Right ventricle myocardium inferior (tissue), 1 donor: ENCODE measurements at regions not wholly inside any gene's neighbourhood (a gene's known extent, or its start where the extent isn't known, plus 50 kb on each side); places are given as distances from the start of the nearest gene placed in this dataset.

ENCODE experiments used
- ATAC-seq: fragments of 200-7000 bp; cut with Tn5 transposase; one replicate; pipeline ENCODE4 v1.9.1; 2020; ENCODE audit warnings: mild to moderate bottlenecking, moderate library complexity
- DNase-seq: peaks from one replicate; pipeline ENCODE4 v3.0.0; 2021; ENCODE audit errors: missing footprints
- intact Hi-C: fragments of 100-400 bp; cut with DNase I; formaldehyde crosslinking; loops from one replicate; pipeline ENCODE4 v1.11.0; 2022
- donor health status: DM: no; HTN: yes; CAD: no; lungs with severe emphysema.

DNA sequence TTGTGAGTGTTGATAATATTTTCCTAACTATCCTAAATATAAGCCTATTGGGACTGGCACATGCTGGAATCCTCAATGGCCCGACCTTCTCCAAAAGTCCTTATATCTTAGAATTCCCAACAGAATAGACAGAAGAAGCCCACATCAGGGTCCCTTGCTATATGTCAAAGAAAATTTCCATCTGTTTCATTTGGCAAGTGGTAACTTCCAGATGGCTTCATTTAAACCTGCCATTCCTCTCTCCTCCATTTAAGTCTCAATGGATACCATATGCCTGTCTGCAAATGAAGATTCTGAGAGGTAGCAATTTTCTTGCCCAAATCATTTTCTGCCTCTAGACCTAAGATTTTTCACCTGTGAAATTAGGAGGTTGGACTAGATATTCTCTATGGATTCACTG lies 73.1 kb upstream of the KCNA4 start:
- intact Hi-C loops, result no loop called here
- no peak for ATAC-seq
- DNase-seq, result no peak

GRCh38 chr11:30091246-30091645 lies 74.4 kb upstream of the KCNA4 start:
- DNase-seq (no peak), ATAC-seq (no peak)
- intact Hi-C loops, result no loop called here

DNA sequence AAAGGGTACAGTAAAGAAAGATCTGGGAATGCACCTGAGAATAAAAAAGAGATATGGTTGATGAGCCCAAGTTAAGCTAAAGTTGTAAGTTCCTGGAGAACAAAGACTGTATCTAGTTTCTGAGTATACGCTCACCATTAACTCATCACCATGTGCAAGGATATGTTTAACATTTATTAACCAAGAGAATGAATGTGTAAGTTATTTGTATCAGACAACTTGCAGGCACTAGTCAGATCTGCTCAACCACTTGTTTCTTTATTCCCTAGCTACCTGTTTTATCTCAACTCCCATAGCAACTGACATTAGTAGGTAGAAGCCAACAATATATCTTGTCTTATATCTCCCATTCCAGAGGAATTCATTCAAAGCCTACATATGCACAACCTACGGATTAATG lies 74.9 kb upstream of the KCNA4 start:
- DNase-seq (no peak), ATAC-seq (no peak)
- intact Hi-C loops, result no loop called here

DNA sequence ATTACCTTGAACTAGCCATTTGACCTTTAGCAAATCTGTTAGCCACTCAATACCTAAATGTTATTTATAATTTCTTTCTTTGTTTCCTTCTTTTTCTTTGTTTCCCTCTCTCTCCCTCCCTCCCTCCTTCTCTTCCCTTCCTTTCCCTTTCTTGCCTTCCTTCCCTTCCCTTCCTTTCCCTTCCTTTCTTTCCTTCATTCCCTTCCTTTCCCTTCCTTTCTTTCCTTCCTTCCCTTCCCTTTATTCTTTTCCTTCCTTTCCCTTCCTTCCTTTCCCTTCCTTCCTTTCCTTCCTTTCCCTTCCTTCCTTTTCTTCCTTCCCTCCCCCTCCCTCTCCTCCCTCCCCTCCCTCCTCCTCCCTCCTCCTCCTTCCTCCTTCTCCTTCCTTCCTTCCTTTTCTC lies 75.7 kb upstream of the KCNA4 start:
- no peak for DNase-seq
- intact Hi-C loops, result no loop called here
- no peak for ATAC-seq

DNA sequence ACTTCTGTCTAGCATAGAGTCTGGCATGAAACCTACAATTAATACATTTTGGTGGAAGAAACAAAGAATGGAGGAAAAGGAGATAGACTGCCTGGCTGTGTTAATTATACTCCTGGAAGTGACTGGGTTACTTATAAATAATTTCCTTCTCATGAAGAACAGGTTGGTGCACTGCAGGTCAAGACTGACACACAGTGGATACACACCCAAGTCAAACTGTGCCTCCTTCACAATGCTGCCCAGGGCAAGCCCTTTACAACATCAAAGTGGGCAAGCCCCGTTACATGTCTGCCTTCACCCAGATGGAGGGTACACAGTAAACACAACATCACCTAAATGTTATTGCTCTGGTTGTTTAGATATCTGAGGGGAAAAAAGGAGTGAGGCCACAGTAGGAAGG lies 83.7 kb upstream of the KCNA4 start:
- DNase-seq (no peak), ATAC-seq (no peak)
- intact Hi-C loops, result no loop called here

GRCh38 chr11:30106222-30107181 lies 89.7 kb upstream of the KCNA4 start:
- intact Hi-C loops, result no loop called here
- DNase-seq, result no peak
- no peak for ATAC-seq

- ATAC-seq (peak; percentile 44), DNase-seq (no peak)
- intact Hi-C loops, result no loop called here
These were observed 91.1 kb upstream of the KCNA4 start for GRCh38 chr11:30107899-30108298.

DNA sequence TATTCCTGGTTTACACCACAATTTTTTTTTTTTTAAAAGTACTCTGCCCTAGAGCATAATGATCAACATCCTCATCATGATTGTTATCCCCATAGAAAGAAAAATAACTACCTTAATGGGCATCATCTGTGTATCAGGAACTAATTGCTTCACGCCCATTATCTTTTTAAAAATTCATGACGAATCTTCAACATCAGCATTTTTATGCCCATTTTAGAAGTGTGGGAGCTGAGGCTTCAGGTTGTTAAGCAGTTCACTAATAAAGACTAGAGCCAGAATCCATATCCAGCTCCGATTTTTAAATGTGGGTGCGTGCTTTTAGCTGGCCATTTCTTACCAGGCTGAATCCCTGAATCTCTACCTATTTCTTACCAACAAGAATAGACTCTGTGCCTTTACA lies 92.9 kb upstream of the KCNA4 start:
- intact Hi-C loops, result no loop called here
- ATAC-seq, result no peak
- DNase-seq, result no peak

- ATAC-seq, result no peak
- intact Hi-C loops, result no loop called here
- DNase-seq, result no peak
These were observed 93.9 kb upstream of the KCNA4 start for GRCh38 chr11:30110691-30111090.

DNA sequence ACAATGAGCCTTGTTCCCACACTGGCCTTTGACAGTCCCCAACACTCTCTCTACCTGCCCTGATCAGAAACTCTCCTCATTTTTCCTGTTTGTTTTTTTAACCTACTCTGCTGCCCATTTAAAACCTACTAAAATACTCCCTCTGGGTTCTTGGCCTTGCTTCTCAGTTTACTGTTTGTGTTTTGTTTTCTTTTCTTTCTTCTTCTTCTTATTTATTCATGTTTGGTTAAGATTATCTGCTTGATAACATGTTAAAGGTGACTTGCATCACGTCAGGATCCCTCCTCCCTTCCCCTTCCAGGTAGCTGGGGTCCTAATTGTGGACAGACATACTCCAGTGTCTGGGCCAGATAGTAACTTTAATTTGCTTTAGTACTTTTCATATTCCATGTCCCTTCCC lies 95.0 kb upstream of the KCNA4 start:
- DNase-seq, result no peak
- intact Hi-C loops, result no loop called here
- no peak for ATAC-seq

DNA sequence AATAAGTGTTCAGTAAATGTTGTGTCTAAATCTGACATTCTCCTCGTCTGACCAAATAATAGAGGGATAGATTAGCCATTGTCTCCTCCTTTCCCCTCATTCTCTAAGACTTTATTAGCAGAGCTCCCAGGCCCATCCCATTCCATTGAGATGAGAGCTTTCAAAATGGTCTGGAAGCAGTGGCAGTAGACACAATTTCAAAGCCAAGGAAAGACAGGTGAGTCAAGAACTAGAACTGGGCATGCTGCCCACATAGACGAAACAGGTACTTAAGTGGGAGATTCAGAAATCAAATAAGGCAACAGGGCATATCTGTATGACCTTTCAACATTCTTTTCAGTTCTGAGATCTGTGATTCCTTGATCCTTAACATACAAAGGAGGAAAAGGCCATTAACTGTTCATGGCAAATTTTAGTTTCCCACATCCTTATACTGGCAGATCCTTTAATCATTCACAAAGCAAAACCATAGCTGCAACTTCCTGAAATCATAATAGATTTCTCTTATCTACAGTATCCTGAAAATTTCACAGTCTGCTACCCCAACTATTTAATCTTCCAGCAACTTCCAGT lies 96.6 kb upstream of the KCNA4 start:
- intact Hi-C loops, result no loop called here
- DNase-seq, result no peak
- ATAC-seq, result no peak

DNA sequence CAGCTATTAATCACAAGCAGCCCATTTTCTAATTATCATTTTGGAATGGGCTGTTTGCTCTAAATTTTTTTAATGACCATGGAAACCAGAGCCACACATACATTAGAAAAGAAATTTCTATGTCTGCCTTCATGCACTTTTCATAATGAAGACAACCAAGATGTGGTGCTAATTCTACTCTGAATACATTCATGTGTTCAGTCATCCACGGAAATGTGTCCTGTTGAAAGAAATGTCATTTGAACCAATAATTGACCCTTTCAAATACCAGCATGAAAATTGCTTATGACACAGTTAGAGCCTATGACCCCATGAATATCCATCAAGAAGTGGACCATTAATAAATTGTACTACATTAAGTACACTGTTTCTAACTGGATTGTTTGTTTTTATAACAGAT lies 99.7 kb upstream of the KCNA4 start:
- intact Hi-C loops, result no loop called here
- DNase-seq (no peak), ATAC-seq (no peak)

- DNase-seq (no peak), ATAC-seq (no peak)
- intact Hi-C loops, result no loop called here
These were observed 103.3 kb upstream of the KCNA4 start for GRCh38 chr11:30120045-30120589.

DNA sequence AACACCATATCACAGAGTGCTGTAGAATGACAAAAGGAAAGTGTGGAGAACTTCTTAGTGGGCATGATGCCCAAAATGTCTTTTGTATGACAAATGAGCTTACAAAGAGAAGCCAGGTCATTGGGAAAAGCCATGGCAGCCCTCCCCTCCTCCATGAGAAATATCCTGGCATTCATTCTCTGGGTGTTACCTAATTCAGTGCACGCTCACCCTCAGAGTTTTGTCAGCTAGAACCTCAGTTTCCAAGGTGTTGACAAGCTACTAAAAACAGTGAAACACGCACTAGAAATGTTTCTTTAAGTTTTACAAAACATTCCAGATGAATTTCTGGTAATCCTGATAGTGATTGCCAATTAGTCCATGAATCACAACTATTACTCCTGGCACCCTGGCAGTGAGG lies 105.4 kb upstream of the FSHB start:
- no peak for DNase-seq
- no peak for ATAC-seq
- intact Hi-C loops, result no loop called here

DNA sequence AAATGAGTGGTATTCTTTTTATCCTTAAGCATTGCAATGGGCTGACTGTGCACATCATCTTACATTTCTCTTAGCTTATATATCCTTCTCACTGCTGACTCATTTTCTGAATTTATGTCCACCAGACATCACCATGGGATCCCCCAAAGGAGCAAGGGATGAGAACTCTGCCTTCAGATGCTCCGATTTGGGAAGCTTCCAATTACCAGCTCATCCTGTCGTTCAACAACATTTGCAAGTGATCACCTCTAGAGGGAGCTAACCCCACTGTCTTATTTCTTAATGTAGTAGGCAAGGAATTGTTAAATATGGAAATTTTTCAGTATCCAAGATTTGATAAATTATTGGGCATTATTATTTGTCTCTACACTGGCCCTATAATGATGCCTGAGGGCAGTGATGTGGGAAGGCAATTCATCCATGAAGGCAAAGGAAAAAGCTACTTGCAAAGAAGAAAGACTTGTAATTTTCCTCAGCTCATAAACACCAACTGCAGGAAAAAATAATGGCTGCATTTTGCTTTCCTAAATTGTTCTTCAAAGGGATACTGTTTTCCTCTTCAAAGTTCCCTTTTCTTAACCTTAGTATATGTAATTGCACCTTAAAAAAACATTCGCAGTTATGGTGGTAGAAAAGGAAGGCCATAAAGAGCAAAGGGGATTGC lies 102.4 kb upstream of the FSHB start:
- no peak for DNase-seq
- intact Hi-C loops, result no loop called here
- ATAC-seq, result no peak

DNA sequence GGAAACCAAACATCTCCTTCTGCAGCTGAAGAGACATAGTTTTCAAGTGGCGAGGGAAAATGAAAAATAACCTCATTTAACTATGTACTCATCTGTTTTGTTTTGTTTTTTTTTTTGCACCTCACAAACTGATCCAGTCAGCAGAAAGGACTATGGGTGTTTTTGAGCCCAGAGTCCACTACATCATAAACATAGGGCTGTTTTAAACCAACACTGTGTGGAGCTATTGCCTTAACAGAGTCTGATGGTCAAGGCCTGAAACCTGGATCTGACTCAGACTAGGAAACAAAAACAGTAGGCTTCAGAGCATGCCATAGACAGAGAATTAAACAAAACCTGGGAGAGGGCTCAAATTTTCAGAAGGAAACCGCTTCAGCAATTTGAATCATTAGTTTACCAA lies 99.3 kb upstream of the FSHB start:
- peak; percentile 54 for ATAC-seq
- DNase-seq, result no peak
- intact Hi-C loops, result loop anchor here (10.0 kb wide), 2 partner anchors 183 to 783 kb away; no protein-coding TSS in a partner anchor

DNA sequence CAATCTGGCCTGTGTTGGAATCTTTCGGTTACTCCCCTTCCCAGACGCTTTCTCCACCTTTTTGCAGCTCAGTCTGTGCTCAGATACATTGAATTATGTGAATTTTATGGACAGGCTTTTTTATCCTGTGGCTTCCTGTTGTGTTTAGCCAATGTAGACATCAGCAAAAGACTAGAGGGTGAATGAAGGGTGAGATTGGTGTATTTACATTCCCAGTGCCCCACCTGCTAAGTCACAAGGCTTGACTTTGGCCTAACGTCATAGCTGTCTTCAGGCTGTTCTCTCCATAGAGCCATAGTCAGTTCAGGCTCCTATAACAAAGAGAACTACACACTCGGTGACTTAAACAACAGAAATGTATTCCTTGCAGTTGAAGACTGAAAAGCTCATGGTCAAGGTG lies 97.5 kb upstream of the FSHB start:
- DNase-seq, result no peak
- intact Hi-C loops, result loop anchor here (10.0 kb wide), 2 partner anchors 182 to 782 kb away; no protein-coding TSS in a partner anchor

DNA sequence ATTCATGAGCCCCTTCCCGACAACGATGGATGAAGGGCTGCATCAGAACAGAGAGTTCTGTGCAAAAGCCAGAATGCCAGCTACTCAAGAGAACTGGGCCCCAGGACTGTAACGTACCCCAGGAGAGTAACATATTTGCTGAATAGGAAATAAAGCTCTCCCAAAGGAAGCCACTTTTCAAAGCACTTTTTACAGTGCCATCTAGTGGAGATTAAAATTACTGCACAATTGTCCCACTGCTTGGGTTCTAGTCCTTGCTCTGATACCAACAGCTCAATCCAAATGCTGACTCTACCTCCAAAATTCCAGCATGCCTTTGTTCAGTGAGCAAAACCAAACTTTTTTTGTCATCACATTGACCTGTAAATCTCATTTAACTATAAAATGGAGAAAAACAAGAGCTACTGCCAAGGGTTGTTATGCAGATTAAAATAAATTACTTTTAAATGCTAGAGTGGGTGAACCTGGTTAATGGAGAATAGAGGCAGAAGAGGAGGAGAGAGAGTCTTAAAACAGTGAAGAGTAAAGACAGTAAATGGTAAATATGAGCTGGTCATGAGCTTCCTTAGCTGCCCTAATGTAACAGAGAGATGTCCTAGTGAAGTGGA lies 87.6 kb upstream of the FSHB start:
- no peak for ATAC-seq
- no peak for DNase-seq
- intact Hi-C loops, result loop anchor here (5.0 kb wide), 1 partner anchor 696 kb away; no protein-coding TSS in a partner anchor

More for the DNA sequence above, 97.5 kb upstream of the FSHB start:
- ATAC-seq, result no peak

DNA sequence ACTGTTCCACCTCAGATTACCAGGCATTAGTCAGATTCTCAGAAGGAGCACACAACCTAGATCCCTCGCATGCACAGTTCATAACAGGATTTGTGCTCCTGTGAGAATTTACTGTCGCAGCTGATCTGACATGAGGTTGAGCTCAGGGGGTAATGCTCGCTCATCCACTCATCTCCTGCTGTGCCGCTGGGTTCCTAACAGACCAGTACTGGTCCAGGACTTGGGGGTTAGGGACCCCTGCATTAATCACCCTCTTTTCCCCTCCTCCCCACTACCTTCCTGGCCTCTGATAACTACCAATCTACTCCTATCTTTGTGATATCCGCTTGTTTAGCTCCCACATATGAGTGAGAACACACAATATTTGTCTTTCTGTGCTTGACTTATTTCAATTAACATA lies 83.5 kb upstream of the FSHB start:
- intact Hi-C loops, result no loop called here
- ATAC-seq (no peak), DNase-seq (no peak)
